ENCODE measurements at regions not wholly inside any gene's neighbourhood (a gene's known extent, or its start where the extent isn't known, plus 50 kb on each side); places are given as distances from the start of the nearest gene placed in this dataset.
"Not testable (repeated sequence)": the region's sequence is repeated elsewhere in the genome, so short reads cannot be mapped to it uniquely, and the experiment has no call there.

DNA sequence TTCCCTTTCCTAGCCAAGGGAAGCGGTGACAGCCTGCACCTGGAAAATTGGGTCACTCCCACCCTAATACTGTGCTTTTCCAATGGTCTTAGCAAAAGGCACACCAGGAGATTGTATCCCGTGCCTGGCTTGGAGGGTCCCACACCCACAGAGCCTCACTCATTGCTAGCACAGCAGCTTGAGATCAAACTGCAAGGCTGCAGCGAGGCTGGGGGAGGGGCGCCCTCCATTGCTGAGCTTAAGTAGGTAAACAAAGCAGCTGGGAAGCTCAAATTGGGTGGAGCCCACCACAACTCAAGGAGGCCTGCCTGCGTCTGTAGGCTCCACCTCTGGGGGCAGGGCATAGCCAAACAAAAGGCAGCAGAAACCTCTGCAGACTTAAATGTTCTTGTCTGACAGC, 504.1 kb upstream of the ADGRL3 start:
- not testable (repeated sequence) for TF ChIP-seq POLR2A (IDR thresholded peaks at IDR 0.05)
- TF ChIP-seq, protein P1, sequence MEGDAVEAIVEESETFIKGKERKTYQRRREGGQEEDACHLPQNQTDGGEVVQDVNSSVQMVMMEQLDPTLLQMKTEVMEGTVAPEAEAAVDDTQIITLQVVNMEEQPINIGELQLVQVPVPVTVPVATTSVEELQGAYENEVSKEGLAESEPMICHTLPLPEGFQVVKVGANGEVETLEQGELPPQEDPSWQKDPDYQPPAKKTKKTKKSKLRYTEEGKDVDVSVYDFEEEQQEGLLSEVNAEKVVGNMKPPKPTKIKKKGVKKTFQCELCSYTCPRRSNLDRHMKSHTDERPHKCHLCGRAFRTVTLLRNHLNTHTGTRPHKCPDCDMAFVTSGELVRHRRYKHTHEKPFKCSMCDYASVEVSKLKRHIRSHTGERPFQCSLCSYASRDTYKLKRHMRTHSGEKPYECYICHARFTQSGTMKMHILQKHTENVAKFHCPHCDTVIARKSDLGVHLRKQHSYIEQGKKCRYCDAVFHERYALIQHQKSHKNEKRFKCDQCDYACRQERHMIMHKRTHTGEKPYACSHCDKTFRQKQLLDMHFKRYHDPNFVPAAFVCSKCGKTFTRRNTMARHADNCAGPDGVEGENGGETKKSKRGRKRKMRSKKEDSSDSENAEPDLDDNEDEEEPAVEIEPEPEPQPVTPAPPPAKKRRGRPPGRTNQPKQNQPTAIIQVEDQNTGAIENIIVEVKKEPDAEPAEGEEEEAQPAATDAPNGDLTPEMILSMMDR (IDR thresholded peaks at IDR 0.05) = not testable (repeated sequence)

All from testis (tissue), 2 donors.